Osteoblast (primary cell): ENCODE measurements at regions not wholly inside any gene's neighbourhood (a gene's known extent, or its start where the extent isn't known, plus 50 kb on each side); places are given as distances from the start of the nearest gene placed in this dataset.
A peak's percentile ranks its signal among the peaks of the same experiment; 100 is the strongest.
"Not testable (repeated sequence)": the region's sequence is repeated elsewhere in the genome, so short reads cannot be mapped to it uniquely, and the experiment has no call there.

Source experiments
- DNase-seq: peaks from one replicate; pipeline ENCODE4 v3.0.0; 2011; ENCODE audit warnings: low spot score, mixed read lengths; ENCODE audit not compliant: insufficient read length; ENCODE audit errors: missing footprints
- H2AFZ ChIP-seq: 2 replicates; pipeline ENCODE4 v1.6.0; 2011; ENCODE audit warnings: mild to moderate bottlenecking, low read length
- H3K27ac ChIP-seq: 2 replicates; pipeline ENCODE4 v1.5.1; 2011; ENCODE audit warnings: mild to moderate bottlenecking, low read depth, low read length, moderate library complexity
- H3K27me3 ChIP-seq: 2 replicates; pipeline ENCODE4 v1.6.0; 2012; ENCODE audit warnings: mild to moderate bottlenecking, control low read depth, inconsistent platforms, low read length, moderate library complexity; ENCODE audit not compliant: insufficient read depth
- H3K36me3 ChIP-seq: 2 replicates; pipeline ENCODE4 v1.5.1; 2011; ENCODE audit warnings: mild to moderate bottlenecking, low read length, control low read depth, moderate library complexity; ENCODE audit not compliant: insufficient read depth
- H3K4me1 ChIP-seq: 2 replicates; pipeline ENCODE4 v1.5.1; 2011; ENCODE audit warnings: mild to moderate bottlenecking, low read length, control low read depth, moderate library complexity; ENCODE audit not compliant: insufficient read depth
- H3K4me2 ChIP-seq: 2 replicates; pipeline ENCODE4 v1.6.0; 2011; ENCODE audit warnings: mild to moderate bottlenecking, low read length; ENCODE audit not compliant: insufficient read depth
- H3K4me3 ChIP-seq: fragments of 200-600 bp; sonication (generic); 3 replicates; pipeline ENCODE4 v1.5.1; 2012; ENCODE audit warnings: mild to moderate bottlenecking, low read length, inconsistent platforms; ENCODE audit not compliant: insufficient read depth
- H3K79me2 ChIP-seq: 2 replicates; pipeline ENCODE4 v1.6.0; 2012; ENCODE audit warnings: mild to moderate bottlenecking, low read length, control low read depth, inconsistent platforms; ENCODE audit not compliant: insufficient read depth
- H3K9me3 ChIP-seq: 2 replicates; pipeline ENCODE4 v1.5.1; 2011; ENCODE audit warnings: low read depth, low read length, control low read depth
- H4K20me1 ChIP-seq: 2 replicates; pipeline ENCODE4 v1.6.0; 2012; ENCODE audit warnings: mild to moderate bottlenecking, low read length, control low read depth; ENCODE audit not compliant: insufficient read depth
- TF ChIP-seq, protein P1 (sequence below): IDR thresholded peaks from 2 replicates; pipeline ENCODE4 v1.5.1; 2011; ENCODE audit warnings: mild to moderate bottlenecking, low read depth, low read length, moderate library complexity; ENCODE audit errors: extremely low read depth

GRCh38 chr7:29639386-29639785, 75.8 kb downstream of the PRR15 start:
- Histone ChIP-seq H3K4me2 (no peak overlapping the region), H3K4me3 (no peak overlapping the region), H3K27me3 (no peaks in the 10 kb centered on the region), H3K27ac (no peak overlapping the region), H3K9me3 (no peaks in the 10 kb centered on the region), H3K4me1 (peaks cover 17% of the 10 kb centered on the region), H2AFZ (no peak overlapping the region), H3K36me3 (no peaks in the 10 kb centered on the region), H3K79me2 (no peaks in the 10 kb centered on the region), H4K20me1 (no peaks in the 10 kb centered on the region)
- no peak for DNase-seq
- TF ChIP-seq, protein P1, sequence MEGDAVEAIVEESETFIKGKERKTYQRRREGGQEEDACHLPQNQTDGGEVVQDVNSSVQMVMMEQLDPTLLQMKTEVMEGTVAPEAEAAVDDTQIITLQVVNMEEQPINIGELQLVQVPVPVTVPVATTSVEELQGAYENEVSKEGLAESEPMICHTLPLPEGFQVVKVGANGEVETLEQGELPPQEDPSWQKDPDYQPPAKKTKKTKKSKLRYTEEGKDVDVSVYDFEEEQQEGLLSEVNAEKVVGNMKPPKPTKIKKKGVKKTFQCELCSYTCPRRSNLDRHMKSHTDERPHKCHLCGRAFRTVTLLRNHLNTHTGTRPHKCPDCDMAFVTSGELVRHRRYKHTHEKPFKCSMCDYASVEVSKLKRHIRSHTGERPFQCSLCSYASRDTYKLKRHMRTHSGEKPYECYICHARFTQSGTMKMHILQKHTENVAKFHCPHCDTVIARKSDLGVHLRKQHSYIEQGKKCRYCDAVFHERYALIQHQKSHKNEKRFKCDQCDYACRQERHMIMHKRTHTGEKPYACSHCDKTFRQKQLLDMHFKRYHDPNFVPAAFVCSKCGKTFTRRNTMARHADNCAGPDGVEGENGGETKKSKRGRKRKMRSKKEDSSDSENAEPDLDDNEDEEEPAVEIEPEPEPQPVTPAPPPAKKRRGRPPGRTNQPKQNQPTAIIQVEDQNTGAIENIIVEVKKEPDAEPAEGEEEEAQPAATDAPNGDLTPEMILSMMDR, result no peak

GRCh38 chr7:29639886-29640595, 76.4 kb downstream of the PRR15 start:
- Histone ChIP-seq H3K36me3 (no peaks in the 10 kb centered on the region), H3K4me2 (no peak overlapping the region), H3K27ac (no peak overlapping the region), H3K4me1 (peaks cover 17% of the 10 kb centered on the region), H2AFZ (no peak overlapping the region), H3K27me3 (no peaks in the 10 kb centered on the region), H4K20me1 (no peaks in the 10 kb centered on the region), H3K4me3 (no peak overlapping the region), H3K9me3 (no peaks in the 10 kb centered on the region), H3K79me2 (no peaks in the 10 kb centered on the region)
- TF ChIP-seq, protein P1, result no peak
- DNase-seq, result no peak

GRCh38 chr7:29641651-29642050, 78.0 kb downstream of the PRR15 start:
- no peak overlapping the region for H3K4me3 ChIP-seq
- H3K4me2 ChIP-seq, result peak overlapping the region; percentile 38
- TF ChIP-seq, protein P1, result no peak
- peaks cover 17% of the 10 kb centered on the region for H3K4me1 ChIP-seq
- H3K36me3 ChIP-seq, result no peaks in the 10 kb centered on the region
- H3K79me2 ChIP-seq, result no peaks in the 10 kb centered on the region
- no peaks in the 10 kb centered on the region for H4K20me1 ChIP-seq
- H3K27ac ChIP-seq, result no peak overlapping the region
- H2AFZ ChIP-seq, result no peak overlapping the region
- H3K27me3 ChIP-seq, result no peaks in the 10 kb centered on the region
- no peak for DNase-seq
- no peaks in the 10 kb centered on the region for H3K9me3 ChIP-seq

GRCh38 chr7:29642494-29643155, 79.0 kb downstream of the PRR15 start:
- Histone ChIP-seq H2AFZ (no peak overlapping the region), H3K4me2 (no peak overlapping the region), H3K9me3 (no peaks in the 10 kb centered on the region), H3K27ac (no peak overlapping the region), H3K4me1 (peaks cover 23% of the 10 kb centered on the region), H3K79me2 (no peaks in the 10 kb centered on the region), H3K36me3 (no peaks in the 10 kb centered on the region), H3K27me3 (no peaks in the 10 kb centered on the region), H3K4me3 (no peak overlapping the region), H4K20me1 (no peaks in the 10 kb centered on the region)
- TF ChIP-seq, protein P1, result no peak
- DNase-seq, result no peak

DNA sequence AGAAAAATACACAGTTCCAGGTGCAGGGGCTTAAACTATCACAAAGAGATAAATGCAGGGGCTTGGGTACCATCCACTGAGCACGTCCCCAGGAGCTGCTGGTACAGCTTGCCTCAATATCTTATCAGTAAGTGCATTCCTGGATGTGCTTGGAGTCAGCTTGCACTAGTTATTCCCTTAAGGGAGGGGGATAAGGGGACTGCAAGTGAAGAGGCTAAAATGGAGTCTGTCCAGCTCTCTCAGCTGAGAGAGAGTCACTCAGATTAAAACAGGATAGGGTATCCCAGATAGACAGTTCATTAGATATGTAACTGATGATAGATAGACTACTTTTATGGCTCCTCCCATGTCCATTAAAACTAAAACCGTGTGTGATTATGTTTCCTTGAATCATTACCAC, 82.5 kb downstream of the PRR15 start:
- peaks cover 23% of the 10 kb centered on the region for H3K4me1 ChIP-seq
- not testable (repeated sequence) for H3K36me3 ChIP-seq, H3K27ac ChIP-seq, H3K4me2 ChIP-seq, H2AFZ ChIP-seq, H3K4me3 ChIP-seq, H3K79me2 ChIP-seq, H3K27me3 ChIP-seq, H3K9me3 ChIP-seq, DNase-seq, H4K20me1 ChIP-seq
